WERI-Rb-1 (cell line): ENCODE measurements at regions not wholly inside any gene's neighbourhood (a gene's known extent, or its start where the extent isn't known, plus 50 kb on each side); places are given as distances from the start of the nearest gene placed in this dataset.

Experiments
- DNase-seq: peaks from one replicate; pipeline ENCODE4 v3.0.0-alpha.2; 2020
- H3K27ac ChIP-seq: fragments of 250-450 bp; sonication (Bioruptor Pico); 2 replicates; pipeline ENCODE4 v1.5.1; 2020; ENCODE audit warnings: mild to moderate bottlenecking, moderate library complexity
- H3K27me3 ChIP-seq: fragments of 250-450 bp; sonication (Bioruptor Pico); 2 replicates; pipeline ENCODE4 v1.5.1; 2021; ENCODE audit warnings: mild to moderate bottlenecking, low read depth, moderate library complexity; ENCODE audit not compliant: insufficient read depth, severe bottlenecking
- H3K36me3 ChIP-seq: fragments of 250-450 bp; sonication (Bioruptor Pico); 2 replicates; pipeline ENCODE4 v1.5.1; 2020; ENCODE audit warnings: mild to moderate bottlenecking, moderate library complexity
- H3K4me3 ChIP-seq: 2 replicates; pipeline ENCODE4 v1.5.1; 2011; ENCODE audit warnings: low read depth, mild to moderate bottlenecking, control low read depth, low read length
- H3K9me3 ChIP-seq: fragments of 250-450 bp; sonication (Bioruptor Pico); 2 replicates; pipeline ENCODE4 v1.5.1; 2021; ENCODE audit warnings: mild to moderate bottlenecking, moderate library complexity; ENCODE audit not compliant: severe bottlenecking
- TF ChIP-seq, protein P1 (sequence below): IDR thresholded peaks from 2 replicates; pipeline ENCODE4 v1.5.1; 2011; ENCODE audit warnings: low read depth, mild to moderate bottlenecking, control low read depth, inconsistent platforms, low read length

DNA sequence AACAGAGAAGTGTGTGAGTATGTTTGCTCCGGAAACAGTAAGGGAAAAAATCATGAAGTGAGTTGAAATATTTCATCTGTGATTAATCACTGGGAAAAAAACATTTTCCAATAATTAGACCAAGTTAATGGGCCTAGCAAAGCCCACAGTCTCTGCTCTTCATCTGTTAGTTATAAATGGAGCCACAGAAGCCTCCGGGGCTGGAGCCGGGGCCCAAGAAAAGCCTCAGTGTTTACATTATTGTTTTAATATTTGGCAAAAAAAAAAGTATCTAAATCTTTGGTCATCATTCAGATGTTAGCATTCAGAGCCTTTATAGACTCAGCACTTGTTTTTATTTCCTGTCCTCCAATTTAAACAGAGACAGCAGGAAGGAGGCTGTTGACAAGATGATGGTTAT, 115.0 kb downstream of the UBE2U start:
- no peaks in the 10 kb centered on the region for H3K36me3 ChIP-seq
- H3K27ac ChIP-seq = no peak overlapping the region
- no peaks in the 10 kb centered on the region for H3K27me3 ChIP-seq
- TF ChIP-seq, protein P1, sequence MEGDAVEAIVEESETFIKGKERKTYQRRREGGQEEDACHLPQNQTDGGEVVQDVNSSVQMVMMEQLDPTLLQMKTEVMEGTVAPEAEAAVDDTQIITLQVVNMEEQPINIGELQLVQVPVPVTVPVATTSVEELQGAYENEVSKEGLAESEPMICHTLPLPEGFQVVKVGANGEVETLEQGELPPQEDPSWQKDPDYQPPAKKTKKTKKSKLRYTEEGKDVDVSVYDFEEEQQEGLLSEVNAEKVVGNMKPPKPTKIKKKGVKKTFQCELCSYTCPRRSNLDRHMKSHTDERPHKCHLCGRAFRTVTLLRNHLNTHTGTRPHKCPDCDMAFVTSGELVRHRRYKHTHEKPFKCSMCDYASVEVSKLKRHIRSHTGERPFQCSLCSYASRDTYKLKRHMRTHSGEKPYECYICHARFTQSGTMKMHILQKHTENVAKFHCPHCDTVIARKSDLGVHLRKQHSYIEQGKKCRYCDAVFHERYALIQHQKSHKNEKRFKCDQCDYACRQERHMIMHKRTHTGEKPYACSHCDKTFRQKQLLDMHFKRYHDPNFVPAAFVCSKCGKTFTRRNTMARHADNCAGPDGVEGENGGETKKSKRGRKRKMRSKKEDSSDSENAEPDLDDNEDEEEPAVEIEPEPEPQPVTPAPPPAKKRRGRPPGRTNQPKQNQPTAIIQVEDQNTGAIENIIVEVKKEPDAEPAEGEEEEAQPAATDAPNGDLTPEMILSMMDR = no peak
- no peak for DNase-seq
- H3K4me3 ChIP-seq = no peak overlapping the region
- H3K9me3 ChIP-seq = no peaks in the 10 kb centered on the region

DNA sequence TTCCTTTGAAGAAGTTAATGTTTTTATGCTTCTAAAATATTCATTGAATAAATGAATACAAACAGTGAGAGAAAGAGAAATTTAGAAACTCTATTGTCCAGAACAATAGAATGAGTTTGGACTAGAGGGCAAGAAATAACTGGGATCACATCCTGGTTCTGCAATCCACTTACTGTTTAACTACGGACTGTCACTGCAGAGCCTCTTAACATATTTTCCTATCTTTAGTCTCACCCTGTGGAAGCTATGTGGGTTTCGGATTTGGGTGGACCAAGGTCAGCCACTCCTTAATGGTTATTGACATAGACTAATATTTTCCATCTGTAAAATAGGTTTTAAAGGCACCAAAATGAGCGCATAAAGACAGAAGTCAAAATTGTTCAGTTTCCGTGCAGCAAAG, 116.6 kb downstream of the UBE2U start:
- Histone ChIP-seq H3K36me3 (no peaks in the 10 kb centered on the region), H3K27me3 (no peaks in the 10 kb centered on the region), H3K4me3 (no peak overlapping the region), H3K27ac (no peak overlapping the region), H3K9me3 (no peaks in the 10 kb centered on the region)
- TF ChIP-seq, protein P1 = no peak
- DNase-seq = no peak

DNA sequence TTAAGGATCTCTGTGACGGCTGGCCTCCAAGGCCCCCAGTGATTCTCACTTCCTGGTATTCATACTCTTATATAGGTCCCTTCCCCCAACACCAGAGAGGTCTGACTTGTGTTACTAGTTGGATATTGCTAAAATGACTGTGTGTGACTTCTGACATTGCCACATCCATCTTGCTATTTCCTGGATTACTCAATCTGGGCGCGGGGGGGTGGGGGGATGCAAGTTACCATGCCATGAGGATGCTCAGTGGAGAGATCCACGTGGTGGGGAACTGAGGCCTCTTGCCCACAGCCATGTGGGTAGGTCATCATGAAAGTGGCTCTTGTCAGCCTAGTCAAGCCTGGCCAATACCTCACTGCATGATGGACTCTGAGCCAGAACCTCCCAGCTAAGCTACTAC, 117.0 kb downstream of the UBE2U start:
- TF ChIP-seq, protein P1 = no peak
- no peak overlapping the region for H3K4me3 ChIP-seq
- no peaks in the 10 kb centered on the region for H3K36me3 ChIP-seq
- no peak for DNase-seq
- H3K27ac ChIP-seq = no peak overlapping the region
- no peaks in the 10 kb centered on the region for H3K9me3 ChIP-seq
- H3K27me3 ChIP-seq = no peaks in the 10 kb centered on the region

DNA sequence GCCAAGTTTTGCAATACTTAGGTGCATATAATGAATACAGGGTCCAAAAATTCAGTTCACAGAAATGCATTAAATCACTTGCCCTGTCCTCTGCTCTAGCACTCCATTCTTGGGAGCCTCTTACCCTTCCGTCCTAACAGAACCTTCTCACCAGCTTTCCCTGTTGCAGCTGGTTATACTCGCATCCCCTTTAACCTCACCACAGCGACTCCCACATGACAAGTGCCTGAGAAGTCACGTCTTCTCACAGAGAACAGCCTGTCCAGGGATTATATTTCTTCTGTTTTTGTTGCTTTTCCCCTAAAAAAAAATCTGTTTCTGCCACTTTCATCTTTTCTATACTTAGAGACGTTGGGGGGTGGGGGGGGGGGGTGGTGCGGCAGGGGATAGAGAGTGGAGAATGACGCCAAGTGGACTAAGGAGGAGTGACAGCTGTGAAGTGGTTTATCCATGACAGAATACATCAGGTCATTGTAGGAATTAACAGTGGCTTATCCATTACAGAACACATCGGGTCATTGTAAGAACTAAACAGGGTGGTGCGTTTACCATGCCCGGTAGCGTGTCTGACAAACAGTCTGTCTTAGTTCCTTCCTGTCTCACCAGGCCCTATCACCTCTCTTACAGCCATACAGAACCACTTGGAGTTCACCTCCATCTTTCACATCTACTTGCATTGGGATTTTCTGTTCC, 117.6 kb downstream of the UBE2U start:
- H3K4me3 ChIP-seq = peak overlapping the region; percentile 14; the same call in 1 of the 2 replicates
- DNase-seq = peak; percentile 60
- no peaks in the 10 kb centered on the region for H3K27me3 ChIP-seq
- H3K9me3 ChIP-seq = no peaks in the 10 kb centered on the region
- TF ChIP-seq, protein P1 = 0 out of 2 replicates have a peak, but pooled peaks have one; percentile 8
- no peak overlapping the region for H3K27ac ChIP-seq
- no peaks in the 10 kb centered on the region for H3K36me3 ChIP-seq

DNA sequence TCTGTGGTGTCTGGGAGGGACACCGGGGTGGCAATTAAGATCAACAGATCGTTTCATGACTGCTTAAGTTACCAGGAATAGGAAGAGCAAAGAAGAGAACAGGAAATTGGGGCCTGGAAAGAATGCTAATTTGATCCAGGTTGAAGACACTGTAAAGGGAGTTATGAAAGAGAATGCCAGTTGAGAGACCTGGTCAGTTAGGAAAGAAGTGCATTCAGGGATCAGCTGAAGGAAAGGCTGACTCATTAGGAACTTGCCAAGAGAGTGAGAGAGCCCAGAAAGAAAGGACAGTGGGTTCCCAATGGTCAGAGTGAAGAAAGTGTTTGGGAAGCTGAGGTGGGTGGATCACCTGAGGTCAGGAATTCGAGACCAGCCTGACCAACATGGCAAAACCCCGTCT, 119.6 kb downstream of the UBE2U start:
- Histone ChIP-seq H3K4me3 (no peak overlapping the region), H3K27me3 (no peaks in the 10 kb centered on the region), H3K36me3 (no peaks in the 10 kb centered on the region), H3K27ac (no peak overlapping the region), H3K9me3 (no peaks in the 10 kb centered on the region)
- no peak for DNase-seq
- TF ChIP-seq, protein P1 = no peak

DNA sequence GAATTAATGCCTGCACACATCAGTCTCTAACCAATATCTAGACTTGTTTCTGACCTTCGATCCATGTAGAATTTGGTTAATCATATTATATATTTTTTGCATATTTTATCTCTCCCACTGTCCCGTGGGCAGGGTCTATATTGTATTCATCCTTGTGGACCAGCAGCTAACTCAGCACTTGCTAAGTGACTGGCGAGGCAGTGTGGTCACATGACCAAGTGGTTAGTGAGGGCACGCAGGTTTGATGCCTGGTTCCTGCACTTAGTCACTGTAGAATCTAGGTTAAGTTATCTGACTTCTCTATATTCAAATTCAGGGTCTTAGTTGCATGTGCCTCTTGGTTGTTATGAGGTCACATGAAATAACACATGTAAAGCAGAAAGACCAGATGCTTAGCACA, 120.5 kb downstream of the UBE2U start:
- Histone ChIP-seq H3K9me3 (no peaks in the 10 kb centered on the region), H3K36me3 (no peaks in the 10 kb centered on the region), H3K4me3 (no peak overlapping the region), H3K27ac (no peak overlapping the region), H3K27me3 (no peaks in the 10 kb centered on the region)
- DNase-seq = no peak
- TF ChIP-seq, protein P1 = no peak
